Stimulated activated CD4-positive, alpha-beta T cell treated with anti-CD3 and anti-CD28 coated beads, Interleukin-2, amount 100 ng/mL, for 24 hours (primary cell): ENCODE measurements at regions not wholly inside any gene's neighbourhood (a gene's known extent, or its start where the extent isn't known, plus 50 kb on each side); places are given as distances from the start of the nearest gene placed in this dataset.
"Not testable (repeated sequence)": the region's sequence is repeated elsewhere in the genome, so short reads cannot be mapped to it uniquely, and the experiment has no call there.

Source experiments
- DNase-seq, 2 donors: peaks; one replicate each; pipeline ENCODE4 v3.0.0-alpha.2; 2020

GRCh38 chr1:182003953-182004586 is 57.4 kb downstream of the ZNF648 start:
- DNase-seq, result no peak

- no peak for DNase-seq
Measured at GRCh38 chr1:182003025-182003725, 58.3 kb downstream of the ZNF648 start.

- DNase-seq, result no peak
Measured at GRCh38 chr1:182002570-182002969, 58.9 kb downstream of the ZNF648 start.

- no peak for DNase-seq
Measured at GRCh38 chr1:181998858-181999257, 62.7 kb downstream of the ZNF648 start.

GRCh38 chr1:181992072-181992471 is 69.4 kb downstream of the ZNF648 start:
- DNase-seq, result no peak

GRCh38 chr1:181990728-181991127 is 70.8 kb downstream of the ZNF648 start:
- DNase-seq, result no peak

GRCh38 chr1:181989261-181989920 is 72.1 kb downstream of the ZNF648 start:
- no peak for DNase-seq

GRCh38 chr1:181987996-181988395 is 73.5 kb downstream of the ZNF648 start:
- no peak for DNase-seq

- no peak for DNase-seq
Measured at GRCh38 chr1:181987334-181987895, 74.1 kb downstream of the ZNF648 start.

- no peak for DNase-seq
Measured at GRCh38 chr1:181986907-181987305, 74.6 kb downstream of the ZNF648 start.

GRCh38 chr1:181985936-181986906 is 75.3 kb downstream of the ZNF648 start:
- DNase-seq, result no peak

GRCh38 chr1:181985281-181985680 is 76.2 kb downstream of the ZNF648 start:
- no peak for DNase-seq

GRCh38 chr1:181984006-181984405 is 77.5 kb downstream of the ZNF648 start:
- DNase-seq, result no peak

- no peak for DNase-seq
Measured at GRCh38 chr1:181981821-181982220, 79.7 kb downstream of the ZNF648 start.

- no peak for DNase-seq
Measured at GRCh38 chr1:181972256-181972655, 89.3 kb downstream of the ZNF648 start.

GRCh38 chr1:181971424-181971823 is 90.1 kb downstream of the ZNF648 start:
- no peak for DNase-seq

- DNase-seq, result no peak
Measured at GRCh38 chr1:181969902-181970301, 91.6 kb downstream of the ZNF648 start.

- not testable (repeated sequence) for DNase-seq
Measured at GRCh38 chr1:181954696-181955095, 106.8 kb downstream of the ZNF648 start.

- not testable (repeated sequence) for DNase-seq
Measured at GRCh38 chr1:181954178-181954577, 107.3 kb downstream of the ZNF648 start.

- no peak for DNase-seq
Measured at GRCh38 chr1:181953596-181953995, 107.9 kb downstream of the ZNF648 start.

- no peak for DNase-seq
Measured at GRCh38 chr1:181951213-181951612, 110.3 kb downstream of the ZNF648 start.

- DNase-seq, result no peak
Measured at GRCh38 chr1:181949500-181949899, 112.0 kb downstream of the ZNF648 start.

- DNase-seq, result no peak
Measured at GRCh38 chr1:181948372-181948771, 113.1 kb downstream of the ZNF648 start.
